ENCODE measurements at regions not wholly inside any gene's neighbourhood (a gene's known extent, or its start where the extent isn't known, plus 50 kb on each side); places are given as distances from the start of the nearest gene placed in this dataset.

DNA sequence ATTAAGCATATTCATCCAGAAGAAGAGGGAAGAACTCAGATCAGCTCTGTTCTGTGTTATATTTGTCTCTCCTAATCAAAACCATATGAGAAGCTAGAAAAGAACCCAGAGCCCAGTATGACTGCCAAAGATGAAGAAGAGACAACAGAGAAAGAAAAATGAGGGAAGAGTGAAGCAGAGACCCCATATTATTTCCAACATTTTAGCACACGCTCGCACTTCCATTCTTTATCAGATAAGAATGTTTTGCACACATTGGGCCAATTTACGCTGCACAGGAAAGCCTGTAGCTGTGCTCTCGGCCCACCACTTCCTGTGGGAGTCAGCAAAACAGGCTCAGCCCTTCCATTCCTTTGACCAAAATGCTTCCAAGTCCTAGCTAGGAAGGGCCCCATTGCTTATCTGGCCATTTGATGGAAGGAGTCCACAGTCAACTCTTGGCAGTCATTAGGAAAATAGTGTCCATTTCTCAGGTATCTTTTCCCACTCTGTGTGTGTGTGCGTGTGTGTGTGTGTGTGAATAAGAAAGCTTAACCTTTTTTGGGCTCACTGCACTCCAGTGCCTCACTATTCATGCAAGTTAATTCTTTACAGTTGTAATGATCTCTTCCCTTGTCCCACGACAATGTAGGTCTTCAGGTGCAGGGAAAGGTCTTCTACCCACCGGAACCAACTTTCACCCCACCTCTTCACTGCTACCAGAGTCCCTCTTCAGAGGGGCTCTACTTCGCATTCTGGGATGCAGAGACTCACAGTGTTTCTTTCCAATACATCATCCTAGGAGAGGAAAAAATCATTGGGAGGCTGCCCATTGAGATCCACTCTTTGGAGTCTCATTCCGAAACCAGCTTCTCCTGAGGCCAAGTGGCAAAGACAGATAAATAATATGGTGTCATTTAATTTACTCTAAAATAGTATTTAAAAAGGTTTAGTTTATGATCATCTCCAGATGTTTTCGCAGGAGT lies 237.5 kb downstream of the COG6 start:
- no peak for TF ChIP-seq EZH2phosphoT487 (IDR thresholded peaks at IDR 0.05; ENCODE audit: borderline replicate concordance, low read length)
- TF ChIP-seq, protein P1, sequence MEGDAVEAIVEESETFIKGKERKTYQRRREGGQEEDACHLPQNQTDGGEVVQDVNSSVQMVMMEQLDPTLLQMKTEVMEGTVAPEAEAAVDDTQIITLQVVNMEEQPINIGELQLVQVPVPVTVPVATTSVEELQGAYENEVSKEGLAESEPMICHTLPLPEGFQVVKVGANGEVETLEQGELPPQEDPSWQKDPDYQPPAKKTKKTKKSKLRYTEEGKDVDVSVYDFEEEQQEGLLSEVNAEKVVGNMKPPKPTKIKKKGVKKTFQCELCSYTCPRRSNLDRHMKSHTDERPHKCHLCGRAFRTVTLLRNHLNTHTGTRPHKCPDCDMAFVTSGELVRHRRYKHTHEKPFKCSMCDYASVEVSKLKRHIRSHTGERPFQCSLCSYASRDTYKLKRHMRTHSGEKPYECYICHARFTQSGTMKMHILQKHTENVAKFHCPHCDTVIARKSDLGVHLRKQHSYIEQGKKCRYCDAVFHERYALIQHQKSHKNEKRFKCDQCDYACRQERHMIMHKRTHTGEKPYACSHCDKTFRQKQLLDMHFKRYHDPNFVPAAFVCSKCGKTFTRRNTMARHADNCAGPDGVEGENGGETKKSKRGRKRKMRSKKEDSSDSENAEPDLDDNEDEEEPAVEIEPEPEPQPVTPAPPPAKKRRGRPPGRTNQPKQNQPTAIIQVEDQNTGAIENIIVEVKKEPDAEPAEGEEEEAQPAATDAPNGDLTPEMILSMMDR (IDR thresholded peaks at IDR 0.05; ENCODE audit: low read depth, low read length, poor library complexity, severe bottlenecking), result no peak
